ENCODE measurements at regions not wholly inside any gene's neighbourhood (a gene's known extent, or its start where the extent isn't known, plus 50 kb on each side); places are given as distances from the start of the nearest gene placed in this dataset.

GRCh38 chr3:176953106-176954060, 243.9 kb downstream of the TBL1XR1 start:
- no peak for ATAC-seq (ENCODE audit: insufficient read depth, low read depth)

GRCh38 chr3:176951586-176952292, 245.5 kb downstream of the TBL1XR1 start:
- H3K9me3 ChIP-seq (ENCODE audit: insufficient read depth, low read length, severe bottlenecking) = no peaks in the 10 kb centered on the region
- no peak overlapping the region for H2AFZ ChIP-seq (ENCODE audit: low read depth, low read length)
- DNase-seq = no peak
- H3K4me2 ChIP-seq (ENCODE audit: insufficient read depth, low read length) = no peak overlapping the region
- no peaks in the 10 kb centered on the region for H3K79me2 ChIP-seq (ENCODE audit: insufficient read depth, low read length)
- H3K36me3 ChIP-seq (ENCODE audit: insufficient read depth, low read length) = no peaks in the 10 kb centered on the region
- H3K4me1 ChIP-seq (ENCODE audit: insufficient read depth, low read length) = peaks cover 10% of the 10 kb centered on the region
- TF ChIP-seq CTCF (IDR thresholded peaks at IDR 0.05; ENCODE audit: borderline replicate concordance, extremely low read depth, low read length, poor library complexity, severe bottlenecking) = no peak
- TF ChIP-seq EZH2 (IDR thresholded peaks at IDR 0.05; ENCODE audit: borderline replicate concordance, low read depth, low read length, severe bottlenecking) = no peak
- no peak for ATAC-seq (ENCODE audit: insufficient read depth, low read depth)
- H4K20me1 ChIP-seq (ENCODE audit: insufficient read depth, low read length) = no peaks in the 10 kb centered on the region
- no peaks in the 10 kb centered on the region for H3K27me3 ChIP-seq (ENCODE audit: insufficient read depth, low read length, poor library complexity)
- H3K4me3 ChIP-seq (ENCODE audit: low read depth in 1 of 2, low read length in 2 of 2) = no peak overlapping the region
- H3K9ac ChIP-seq (ENCODE audit: low read depth, low read length) = no peak overlapping the region
- no peak overlapping the region for H3K27ac ChIP-seq (ENCODE audit: low read length)

More at GRCh38 chr3:176953106-176954060, 243.9 kb downstream of the TBL1XR1 start:
- no peaks in the 10 kb centered on the region for H3K27me3 ChIP-seq (ENCODE audit: insufficient read depth, low read length, poor library complexity)
- H2AFZ ChIP-seq (ENCODE audit: low read depth, low read length) = no peak overlapping the region
- H4K20me1 ChIP-seq (ENCODE audit: insufficient read depth, low read length) = no peaks in the 10 kb centered on the region
- TF ChIP-seq EZH2 (IDR thresholded peaks at IDR 0.05; ENCODE audit: borderline replicate concordance, low read depth, low read length, severe bottlenecking) (no peak), CTCF (IDR thresholded peaks at IDR 0.05; ENCODE audit: borderline replicate concordance, extremely low read depth, low read length, poor library complexity, severe bottlenecking) (no peak)
- no peaks in the 10 kb centered on the region for H3K36me3 ChIP-seq (ENCODE audit: insufficient read depth, low read length)
- DNase-seq = no peak
- H3K9me3 ChIP-seq (ENCODE audit: insufficient read depth, low read length, severe bottlenecking) = no peaks in the 10 kb centered on the region
- no peak overlapping the region for H3K4me3 ChIP-seq (ENCODE audit: low read depth in 1 of 2, low read length in 2 of 2)
- H3K4me1 ChIP-seq (ENCODE audit: insufficient read depth, low read length) = no peaks in the 10 kb centered on the region
- no peak overlapping the region for H3K4me2 ChIP-seq (ENCODE audit: insufficient read depth, low read length)
- no peak overlapping the region for H3K27ac ChIP-seq (ENCODE audit: low read length)
- no peak overlapping the region for H3K9ac ChIP-seq (ENCODE audit: low read depth, low read length)
- H3K79me2 ChIP-seq (ENCODE audit: insufficient read depth, low read length) = no peaks in the 10 kb centered on the region

- peaks cover 10% of the 10 kb centered on the region for H3K4me1 ChIP-seq (ENCODE audit: insufficient read depth, low read length)
- TF ChIP-seq EZH2 (IDR thresholded peaks at IDR 0.05; ENCODE audit: borderline replicate concordance, low read depth, low read length, severe bottlenecking) (no peak), CTCF (IDR thresholded peaks at IDR 0.05; ENCODE audit: borderline replicate concordance, extremely low read depth, low read length, poor library complexity, severe bottlenecking) (no peak)
- H3K79me2 ChIP-seq (ENCODE audit: insufficient read depth, low read length) = no peaks in the 10 kb centered on the region
- DNase-seq (no peak), ATAC-seq (ENCODE audit: insufficient read depth, low read depth) (no peak)
- H2AFZ ChIP-seq (ENCODE audit: low read depth, low read length) = no peak overlapping the region
- no peaks in the 10 kb centered on the region for H3K9me3 ChIP-seq (ENCODE audit: insufficient read depth, low read length, severe bottlenecking)
- H3K27ac ChIP-seq (ENCODE audit: low read length) = no peak overlapping the region
- no peaks in the 10 kb centered on the region for H3K27me3 ChIP-seq (ENCODE audit: insufficient read depth, low read length, poor library complexity)
- H3K36me3 ChIP-seq (ENCODE audit: insufficient read depth, low read length) = no peaks in the 10 kb centered on the region
- H4K20me1 ChIP-seq (ENCODE audit: insufficient read depth, low read length) = no peaks in the 10 kb centered on the region
- H3K4me3 ChIP-seq (ENCODE audit: low read depth in 1 of 2, low read length in 2 of 2) = no peak overlapping the region
- H3K4me2 ChIP-seq (ENCODE audit: insufficient read depth, low read length) = no peak overlapping the region
- no peak overlapping the region for H3K9ac ChIP-seq (ENCODE audit: low read depth, low read length)
Measured at GRCh38 chr3:176951144-176951543, 246.1 kb downstream of the TBL1XR1 start.
